GM12878 (cell line): ENCODE measurements at regions not wholly inside any gene's neighbourhood (a gene's known extent, or its start where the extent isn't known, plus 50 kb on each side); places are given as distances from the start of the nearest gene placed in this dataset.

Source experiments
- EGR1 ChIP-seq, 2 experiments: IDR thresholded peaks; 1 replicate in 1 of 2; 2 replicates in 1 of 2; pipeline ENCODE4 v1.6.1; 2011 to 2012; ENCODE audit warnings: low read depth in 2 of 2, low read length in 2 of 2, borderline replicate concordance in 1 of 2, mild to moderate bottlenecking in 1 of 2, moderate library complexity in 1 of 2
- ELK1 ChIP-seq: IDR thresholded peaks from 2 replicates; pipeline ENCODE4 v1.6.1; 2012; ENCODE audit warnings: low read depth, low read length, improper control_type of control experiment
- EP300 ChIP-seq, 2 experiments: fragments of 150-350 bp in 1 of 2; IDR thresholded peaks; 2 replicates each; pipeline ENCODE4 v1.6.1; 2011 to 2012; ENCODE audit warnings: low read depth in 2 of 2, low read length in 2 of 2, borderline replicate concordance in 1 of 2, improper control_type of control experiment in 1 of 2, inconsistent platforms in 1 of 2; ENCODE audit not compliant: control insufficient read depth in 1 of 2
- NFIC ChIP-seq: IDR thresholded peaks from 2 replicates; pipeline ENCODE4 v1.6.1; 2012; ENCODE audit warnings: low read depth, mild to moderate bottlenecking, inconsistent platforms, low read length, moderate library complexity
- POLR2A ChIP-seq: IDR thresholded peaks from 2 replicates; pipeline ENCODE4 v1.6.1; 2011; ENCODE audit warnings: low read depth, mild to moderate bottlenecking, low read length
- POLR2AphosphoS5 ChIP-seq: IDR thresholded peaks from 2 replicates; pipeline ENCODE4 v1.6.1; 2011; ENCODE audit warnings: mild to moderate bottlenecking, low read length, inconsistent platforms
- TCF12 ChIP-seq: IDR thresholded peaks from 2 replicates; pipeline ENCODE4 v1.6.1; 2011; ENCODE audit warnings: low read depth, mild to moderate bottlenecking, low read length
- ZZZ3 ChIP-seq: IDR thresholded peaks from 2 replicates; pipeline ENCODE4 v1.6.1; 2011; ENCODE audit warnings: low read depth; ENCODE audit not compliant: control insufficient read depth, insufficient read length
- TF ChIP-seq, protein P1 (sequence below), 3 experiments: IDR thresholded peaks in 2 of 3; conservative IDR thresholded peaks in 1 of 3; 2 replicates each; pipeline ENCODE4 v1.5.1; 2011; ENCODE audit warnings: low read depth in 3 of 3, low read length in 3 of 3, mild to moderate bottlenecking in 3 of 3, control low read depth in 2 of 3, moderate library complexity in 2 of 3, inconsistent platforms in 1 of 3, mixed read lengths in 1 of 3; ENCODE audit not compliant: control insufficient read depth in 2 of 3, insufficient read depth in 1 of 3; ENCODE audit errors: extremely low read depth in 1 of 3

DNA sequence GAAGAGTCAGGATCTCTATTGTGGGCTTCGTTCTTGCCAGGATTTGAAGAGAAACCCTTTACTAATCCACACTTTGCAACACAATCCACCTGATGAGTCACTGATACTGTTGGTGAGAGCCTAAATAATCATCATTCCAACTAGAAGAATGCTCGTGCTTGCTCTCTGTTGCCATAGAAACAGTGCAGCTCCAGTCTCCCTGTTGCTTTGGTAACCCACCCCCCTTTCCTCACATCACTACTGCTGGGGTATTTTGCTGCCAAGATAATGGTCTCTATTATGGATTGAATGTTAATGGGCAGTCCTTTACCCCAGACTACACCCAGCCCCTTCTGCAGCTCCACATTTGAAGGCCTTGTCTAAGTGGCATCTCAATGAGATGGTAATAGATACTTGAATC is 190.4 kb downstream of the ABCC12 start:
- TF ChIP-seq, protein P1, sequence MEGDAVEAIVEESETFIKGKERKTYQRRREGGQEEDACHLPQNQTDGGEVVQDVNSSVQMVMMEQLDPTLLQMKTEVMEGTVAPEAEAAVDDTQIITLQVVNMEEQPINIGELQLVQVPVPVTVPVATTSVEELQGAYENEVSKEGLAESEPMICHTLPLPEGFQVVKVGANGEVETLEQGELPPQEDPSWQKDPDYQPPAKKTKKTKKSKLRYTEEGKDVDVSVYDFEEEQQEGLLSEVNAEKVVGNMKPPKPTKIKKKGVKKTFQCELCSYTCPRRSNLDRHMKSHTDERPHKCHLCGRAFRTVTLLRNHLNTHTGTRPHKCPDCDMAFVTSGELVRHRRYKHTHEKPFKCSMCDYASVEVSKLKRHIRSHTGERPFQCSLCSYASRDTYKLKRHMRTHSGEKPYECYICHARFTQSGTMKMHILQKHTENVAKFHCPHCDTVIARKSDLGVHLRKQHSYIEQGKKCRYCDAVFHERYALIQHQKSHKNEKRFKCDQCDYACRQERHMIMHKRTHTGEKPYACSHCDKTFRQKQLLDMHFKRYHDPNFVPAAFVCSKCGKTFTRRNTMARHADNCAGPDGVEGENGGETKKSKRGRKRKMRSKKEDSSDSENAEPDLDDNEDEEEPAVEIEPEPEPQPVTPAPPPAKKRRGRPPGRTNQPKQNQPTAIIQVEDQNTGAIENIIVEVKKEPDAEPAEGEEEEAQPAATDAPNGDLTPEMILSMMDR (IDR thresholded peaks at IDR 0.05 in 2 of 3, conservative IDR thresholded peaks at IDR 0.05 in 1 of 3; ENCODE audit: control insufficient read depth in 2 of 3, extremely low read depth in 1 of 3, insufficient read depth in 1 of 3, low read depth in 3 of 3, low read length in 3 of 3): no peak
- TF ChIP-seq ZZZ3 (no peak), POLR2AphosphoS5 (no peak), POLR2A (no peak), EGR1 (IDR thresholded peaks at IDR 0.05; ENCODE audit: borderline replicate concordance in 1 of 2, low read depth in 2 of 2, low read length in 2 of 2) (no peak), EP300 (IDR thresholded peaks at IDR 0.05; ENCODE audit: borderline replicate concordance in 1 of 2, control insufficient read depth in 1 of 2, low read depth in 2 of 2, low read length in 2 of 2) (no peak), ELK1 (no peak), TCF12 (no peak), NFIC (no peak)
